SK-N-SH treated with all-trans-retinoic acid at 6 μM for 48 hours (cell line): ENCODE measurements at regions not wholly inside any gene's neighbourhood (a gene's known extent, or its start where the extent isn't known, plus 50 kb on each side); places are given as distances from the start of the nearest gene placed in this dataset.

Experiments
- ATAC-seq: fragments of 200-7000 bp; cut with Tn5 transposase; 3 replicates; pipeline ENCODE4 v1.9.1; 2020; ENCODE audit warnings: mild to moderate bottlenecking, moderate library complexity
- ARNTL ChIP-seq: fragments of 450-650 bp; formaldehyde crosslinking; IDR thresholded peaks from 2 replicates; pipeline ENCODE4 v1.5.0; 2020; ENCODE audit warnings: low read depth, mild to moderate bottlenecking, moderate library complexity, borderline replicate concordance
- BACH2 ChIP-seq: fragments of 250-450 bp; sonication (Bioruptor Pico); IDR thresholded peaks from 2 replicates; pipeline ENCODE4 v1.9.0; 2021; ENCODE audit warnings: mild to moderate bottlenecking, borderline replicate concordance
- CSDC2 ChIP-seq: fragments of 250-450 bp; sonication (Bioruptor Pico); IDR thresholded peaks from 2 replicates; pipeline ENCODE4 v1.5.0; 2020; ENCODE audit warnings: mild to moderate bottlenecking, moderate library complexity
- GLIS3 ChIP-seq: fragments of 250-450 bp; sonication (Bioruptor Pico); IDR thresholded peaks from 2 replicates; pipeline ENCODE4 v1.5.0; 2020; ENCODE audit warnings: mild to moderate bottlenecking, moderate library complexity
- RARB ChIP-seq: fragments of 250-450 bp; sonication (Bioruptor Pico); IDR thresholded peaks from 2 replicates; pipeline ENCODE4 v1.8.0; 2021; ENCODE audit warnings: mild to moderate bottlenecking, moderate library complexity
- SNAI2 ChIP-seq: fragments of 250-450 bp; sonication (Bioruptor Pico); IDR thresholded peaks from 2 replicates; pipeline ENCODE4 v1.5.0; 2020; ENCODE audit warnings: mild to moderate bottlenecking, moderate library complexity
- TCF4 ChIP-seq: fragments of 250-450 bp; sonication (Bioruptor Pico); IDR thresholded peaks from 2 replicates; pipeline ENCODE4 v1.8.0; 2021; ENCODE audit warnings: mild to moderate bottlenecking, moderate library complexity, borderline replicate concordance
- ZNF565 ChIP-seq: fragments of 450-650 bp; formaldehyde crosslinking; conservative IDR thresholded peaks from 2 replicates; pipeline ENCODE4 v1.5.0; 2020; ENCODE audit warnings: low read depth, mild to moderate bottlenecking, moderate library complexity
- ZNF70 ChIP-seq: fragments of 450-650 bp; formaldehyde crosslinking; IDR thresholded peaks from 2 replicates; pipeline ENCODE4 v1.5.0; 2020; ENCODE audit warnings: mild to moderate bottlenecking, moderate library complexity
- TF ChIP-seq, protein P1 (sequence below): fragments of 250-450 bp; sonication (Bioruptor Pico); IDR thresholded peaks from 2 replicates; pipeline ENCODE4 v1.8.0; 2020; ENCODE audit warnings: mild to moderate bottlenecking, moderate library complexity, borderline replicate concordance
- TF ChIP-seq, protein P2 (sequence below): fragments of 250-450 bp; sonication (Bioruptor Pico); IDR thresholded peaks from 2 replicates; pipeline ENCODE4 v1.5.0; 2020; ENCODE audit warnings: mild to moderate bottlenecking, moderate library complexity

DNA sequence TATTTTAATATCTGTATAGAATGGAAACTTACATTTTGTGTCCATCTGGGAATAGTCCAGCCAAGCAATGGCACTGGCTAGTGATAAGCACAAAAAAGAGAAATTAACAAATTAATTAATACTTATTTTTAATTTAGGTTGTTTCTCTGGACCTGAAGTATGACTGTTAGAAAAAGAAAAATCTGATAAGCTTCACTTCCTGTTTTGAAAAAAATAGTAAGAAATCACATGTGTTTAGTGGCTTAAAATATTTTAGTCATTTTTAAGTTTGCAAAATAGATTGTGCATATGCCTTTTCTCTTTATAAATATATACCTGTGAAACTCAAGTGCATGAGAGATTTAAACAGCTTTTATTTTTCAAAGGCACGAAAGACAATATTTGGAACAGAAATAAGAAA, 50.1 kb upstream of the CREB5 start:
- ATAC-seq, result no peak
- TF ChIP-seq, protein P1, sequence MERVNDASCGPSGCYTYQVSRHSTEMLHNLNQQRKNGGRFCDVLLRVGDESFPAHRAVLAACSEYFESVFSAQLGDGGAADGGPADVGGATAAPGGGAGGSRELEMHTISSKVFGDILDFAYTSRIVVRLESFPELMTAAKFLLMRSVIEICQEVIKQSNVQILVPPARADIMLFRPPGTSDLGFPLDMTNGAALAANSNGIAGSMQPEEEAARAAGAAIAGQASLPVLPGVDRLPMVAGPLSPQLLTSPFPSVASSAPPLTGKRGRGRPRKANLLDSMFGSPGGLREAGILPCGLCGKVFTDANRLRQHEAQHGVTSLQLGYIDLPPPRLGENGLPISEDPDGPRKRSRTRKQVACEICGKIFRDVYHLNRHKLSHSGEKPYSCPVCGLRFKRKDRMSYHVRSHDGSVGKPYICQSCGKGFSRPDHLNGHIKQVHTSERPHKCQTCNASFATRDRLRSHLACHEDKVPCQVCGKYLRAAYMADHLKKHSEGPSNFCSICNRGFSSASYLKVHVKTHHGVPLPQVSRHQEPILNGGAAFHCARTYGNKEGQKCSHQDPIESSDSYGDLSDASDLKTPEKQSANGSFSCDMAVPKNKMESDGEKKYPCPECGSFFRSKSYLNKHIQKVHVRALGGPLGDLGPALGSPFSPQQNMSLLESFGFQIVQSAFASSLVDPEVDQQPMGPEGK (CRISPR knock-in tag), result no peak
- TF ChIP-seq SNAI2 (CRISPR knock-in tag), result no peak
- TF ChIP-seq, protein P2, sequence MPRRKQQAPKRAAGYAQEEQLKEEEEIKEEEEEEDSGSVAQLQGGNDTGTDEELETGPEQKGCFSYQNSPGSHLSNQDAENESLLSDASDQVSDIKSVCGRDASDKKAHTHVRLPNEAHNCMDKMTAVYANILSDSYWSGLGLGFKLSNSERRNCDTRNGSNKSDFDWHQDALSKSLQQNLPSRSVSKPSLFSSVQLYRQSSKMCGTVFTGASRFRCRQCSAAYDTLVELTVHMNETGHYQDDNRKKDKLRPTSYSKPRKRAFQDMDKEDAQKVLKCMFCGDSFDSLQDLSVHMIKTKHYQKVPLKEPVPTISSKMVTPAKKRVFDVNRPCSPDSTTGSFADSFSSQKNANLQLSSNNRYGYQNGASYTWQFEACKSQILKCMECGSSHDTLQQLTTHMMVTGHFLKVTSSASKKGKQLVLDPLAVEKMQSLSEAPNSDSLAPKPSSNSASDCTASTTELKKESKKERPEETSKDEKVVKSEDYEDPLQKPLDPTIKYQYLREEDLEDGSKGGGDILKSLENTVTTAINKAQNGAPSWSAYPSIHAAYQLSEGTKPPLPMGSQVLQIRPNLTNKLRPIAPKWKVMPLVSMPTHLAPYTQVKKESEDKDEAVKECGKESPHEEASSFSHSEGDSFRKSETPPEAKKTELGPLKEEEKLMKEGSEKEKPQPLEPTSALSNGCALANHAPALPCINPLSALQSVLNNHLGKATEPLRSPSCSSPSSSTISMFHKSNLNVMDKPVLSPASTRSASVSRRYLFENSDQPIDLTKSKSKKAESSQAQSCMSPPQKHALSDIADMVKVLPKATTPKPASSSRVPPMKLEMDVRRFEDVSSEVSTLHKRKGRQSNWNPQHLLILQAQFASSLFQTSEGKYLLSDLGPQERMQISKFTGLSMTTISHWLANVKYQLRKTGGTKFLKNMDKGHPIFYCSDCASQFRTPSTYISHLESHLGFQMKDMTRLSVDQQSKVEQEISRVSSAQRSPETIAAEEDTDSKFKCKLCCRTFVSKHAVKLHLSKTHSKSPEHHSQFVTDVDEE, result no peak
- no peak for TF ChIP-seq ZNF70 (CRISPR knock-in tag)
- TF ChIP-seq BACH2 (CRISPR knock-in tag), result no peak
- no peak for TF ChIP-seq ARNTL (CRISPR knock-in tag)
- no peak for TF ChIP-seq RARB
- no peak for TF ChIP-seq ZNF565 (CRISPR knock-in tag)
- no peak for TF ChIP-seq CSDC2
- no peak for TF ChIP-seq TCF4 (CRISPR knock-in tag)
- no peak for TF ChIP-seq GLIS3 (CRISPR knock-in tag)
